BJ (cell line): ENCODE measurements at regions not wholly inside any gene's neighbourhood (a gene's known extent, or its start where the extent isn't known, plus 50 kb on each side); places are given as distances from the start of the nearest gene placed in this dataset.

Experiments
- CTCF ChIA-PET: fragments of 350-600 bp; formaldehyde crosslinking; extraction: SDS; loops from one replicate; lab custom pipeline; 2021; ENCODE audit warnings: antibody characterized with exemption, inconsistent platforms; lab: Yijun Ruan, JAX
- POLR2A ChIA-PET: fragments of 300-600 bp; sonication (Branson Sonifier 250); formaldehyde crosslinking; extraction: SDS; loops from one replicate; lab custom pipeline; 2021; ENCODE audit warnings: antibody characterized with exemption; lab: Charles Lee
- DNase-seq: peaks from one replicate; pipeline ENCODE4 v3.0.0-alpha.2; 2011; ENCODE audit warnings: low read depth
- H3K27me3 ChIP-seq: 2 replicates; pipeline ENCODE4 v1.6.0; 2011; ENCODE audit warnings: low read length; ENCODE audit not compliant: control insufficient read depth, insufficient read depth
- H3K36me3 ChIP-seq: 2 replicates; pipeline ENCODE4 v1.5.1; 2011; ENCODE audit warnings: low read length; ENCODE audit not compliant: control insufficient read depth, insufficient read depth
- H3K4me3 ChIP-seq: 2 replicates; pipeline ENCODE4 v1.5.1; 2011; ENCODE audit warnings: low read depth, mild to moderate bottlenecking, control low read depth, low read length
- CTCF ChIP-seq: IDR thresholded peaks from 2 replicates; pipeline ENCODE4 v1.5.1; 2011; ENCODE audit warnings: low read depth, mild to moderate bottlenecking, control low read depth, inconsistent platforms, low read length, moderate library complexity; ENCODE audit not compliant: insufficient read depth

- Histone ChIP-seq H3K36me3 (no peaks in the 10 kb centered on the region), H3K4me3 (no peak overlapping the region), H3K27me3 (peaks cover 10% of the 10 kb centered on the region)
- ChIA-PET CTCF (no interaction called here), POLR2A (no interaction called here)
- no peak for DNase-seq
- no peak for TF ChIP-seq CTCF
Observed at GRCh38 chr21:31555741-31556191, 103.7 kb upstream of the SOD1 start.

GRCh38 chr21:31554511-31555022 lies 104.9 kb upstream of the SOD1 start:
- ChIA-PET CTCF (interaction anchor here (1.4 kb wide), 1 partner anchor 26 kb away, joined by 5 read pairs; no protein-coding TSS in a partner anchor), POLR2A (no interaction called here)
- Histone ChIP-seq H3K27me3 (peaks cover 7% of the 10 kb centered on the region), H3K36me3 (no peaks in the 10 kb centered on the region), H3K4me3 (no peak overlapping the region)
- DNase-seq: no peak
- no peak for TF ChIP-seq CTCF

GRCh38 chr21:31553926-31554325 lies 105.6 kb upstream of the SOD1 start:
- peaks cover 7% of the 10 kb centered on the region for H3K27me3 ChIP-seq
- ChIA-PET POLR2A (no interaction called here), CTCF (interaction anchor here (1.4 kb wide), 1 partner anchor 26 kb away, joined by 5 read pairs; no protein-coding TSS in a partner anchor)
- no peak for DNase-seq
- no peaks in the 10 kb centered on the region for H3K36me3 ChIP-seq
- no peak overlapping the region for H3K4me3 ChIP-seq
- TF ChIP-seq CTCF: no peak

- no peak for TF ChIP-seq CTCF
- H3K4me3 ChIP-seq: no peak overlapping the region
- ChIA-PET CTCF (interaction anchor here (0.7 kb wide), 1 partner anchor 21 kb away, joined by 3 read pairs; no protein-coding TSS in a partner anchor), POLR2A (no interaction called here)
- no peak for DNase-seq
- peaks cover 7% of the 10 kb centered on the region for H3K27me3 ChIP-seq
- H3K36me3 ChIP-seq: no peaks in the 10 kb centered on the region
Observed at GRCh38 chr21:31553461-31553860, 106.0 kb upstream of the SOD1 start.

- Histone ChIP-seq H3K4me3 (no peak overlapping the region), H3K27me3 (peaks cover 5% of the 10 kb centered on the region; the same call in 1 of the 2 replicates), H3K36me3 (no peaks in the 10 kb centered on the region)
- POLR2A ChIA-PET: no interaction called here
- DNase-seq: no peak
- TF ChIP-seq CTCF: no peak
- CTCF ChIA-PET: interaction anchor here (0.7 kb wide), 1 partner anchor 21 kb away, joined by 3 read pairs; no protein-coding TSS in a partner anchor
Observed at GRCh38 chr21:31552826-31553225, 106.7 kb upstream of the SOD1 start.
